IMR-90 (cell line): ENCODE measurements at regions not wholly inside any gene's neighbourhood (a gene's known extent, or its start where the extent isn't known, plus 50 kb on each side); places are given as distances from the start of the nearest gene placed in this dataset.

ENCODE experiments used
- ATAC-seq: fragments of 200-7000 bp; cut with Tn5 transposase; 2 replicates; pipeline ENCODE4 v1.9.1; 2020; ENCODE audit warnings: low read depth, mild to moderate bottlenecking, moderate library complexity
- BruUV-seq: library from RNA; stranded (reverse); fragments of 400-500 nt; replicated peaks from 2 replicates; lab custom pipeline; 2021; lab: Mats Ljungman, UMichigan
- CTCF ChIA-PET: fragments of 300-600 bp; formaldehyde crosslinking; extraction: SDS; loops from one replicate; lab custom pipeline; 2021; ENCODE audit warnings: antibody characterized with exemption; lab: Yijun Ruan, JAX
- POLR2A ChIA-PET: fragments of 300-600 bp; sonication (Branson Sonifier 250); formaldehyde crosslinking; loops from one replicate; lab custom pipeline; 2022; ENCODE audit warnings: antibody characterized with exemption; ENCODE audit not compliant: unreplicated experiment; lab: Charles Lee
- DNase-seq: peaks from one replicate; pipeline ENCODE4 v3.0.0; 2013
- H2AFZ ChIP-seq: replicated peaks from 2 replicates; pipeline ENCODE3; 2013; ENCODE audit warnings: low read length, mild to moderate bottlenecking; ENCODE audit not compliant: poor library complexity
- H2AK5ac ChIP-seq: 2 replicates; pipeline ENCODE4 v1.6.1; 2013; ENCODE audit warnings: low read depth, low read length, inconsistent platforms
- H2AK9ac ChIP-seq: replicated peaks from 2 replicates; pipeline ENCODE3; 2013; ENCODE audit warnings: mild to moderate bottlenecking, low read depth, low read length, moderate library complexity; ENCODE audit not compliant: poor library complexity
- H2BK120ac ChIP-seq: 2 replicates; pipeline ENCODE4 v1.6.1; 2013; ENCODE audit warnings: low read depth, low read length, inconsistent platforms
- H2BK15ac ChIP-seq: 3 replicates; pipeline ENCODE4 v1.6.1; 2013; ENCODE audit warnings: low read depth, low read length, inconsistent platforms
- H2BK20ac ChIP-seq: 2 replicates; pipeline ENCODE4 v1.6.1; 2013; ENCODE audit warnings: low read depth, mild to moderate bottlenecking, inconsistent platforms, low read length, moderate library complexity
- H2BK5ac ChIP-seq: 2 replicates; pipeline ENCODE4 v1.6.1; 2013; ENCODE audit warnings: mild to moderate bottlenecking, low read depth, low read length, inconsistent platforms; ENCODE audit not compliant: poor library complexity, severe bottlenecking
- H3K14ac ChIP-seq: replicated peaks from 2 replicates; pipeline ENCODE4 v1.6.1; 2013; ENCODE audit warnings: low read depth, low read length, inconsistent platforms
- H3K18ac ChIP-seq: 2 replicates; pipeline ENCODE4 v1.6.1; 2013; ENCODE audit warnings: low read depth, low read length, control low read depth
- H3K23ac ChIP-seq: 2 replicates; pipeline ENCODE4 v1.6.1; 2013; ENCODE audit warnings: low read depth, low read length, inconsistent platforms
- H3K27ac ChIP-seq: 2 replicates; pipeline ENCODE4 v1.5.1; 2013; ENCODE audit warnings: mild to moderate bottlenecking, control low read depth, low read length; ENCODE audit not compliant: insufficient read depth
- H3K27me3 ChIP-seq: 2 replicates; pipeline ENCODE4 v1.6.1; 2013; ENCODE audit warnings: low read length; ENCODE audit not compliant: control insufficient read depth, insufficient read depth
- H3K36me3 ChIP-seq: 2 replicates; pipeline ENCODE4 v1.6.1; 2013; ENCODE audit warnings: low read length, mixed read lengths; ENCODE audit not compliant: control insufficient read depth, insufficient read depth
- H3K4ac ChIP-seq: 2 replicates; pipeline ENCODE4 v1.6.1; 2013; ENCODE audit warnings: low read depth, low read length, inconsistent platforms
- H3K4me1 ChIP-seq: 2 replicates; pipeline ENCODE4 v1.6.1; 2013; ENCODE audit warnings: low read length, mixed read lengths; ENCODE audit not compliant: control insufficient read depth, insufficient read depth
- H3K4me2 ChIP-seq: 2 replicates; pipeline ENCODE4 v1.6.1; 2013; ENCODE audit warnings: low read depth, mild to moderate bottlenecking, control low read depth, low read length, moderate library complexity
- H3K4me3 ChIP-seq: 2 replicates; pipeline ENCODE4 v1.5.1; 2013; ENCODE audit warnings: low read depth, mild to moderate bottlenecking, control low read depth, low read length, moderate library complexity; ENCODE audit not compliant: insufficient read depth
- H3K56ac ChIP-seq: 2 replicates; pipeline ENCODE4 v1.6.1; 2013; ENCODE audit warnings: low read length, inconsistent platforms; ENCODE audit not compliant: insufficient read depth; ENCODE audit errors: extremely low read depth
- H3K79me1 ChIP-seq, 2 experiments: 2 replicates each; pipeline ENCODE4 v1.6.1; 2013; ENCODE audit warnings: low read length in 2 of 2, inconsistent platforms in 1 of 2, low read depth in 1 of 2
- H3K9ac ChIP-seq: 2 replicates; pipeline ENCODE4 v1.6.1; 2013; ENCODE audit warnings: low read depth, low read length, control low read depth
- H3K9me1 ChIP-seq: 2 replicates; pipeline ENCODE4 v1.6.1; 2013; ENCODE audit warnings: low read length, inconsistent platforms; ENCODE audit not compliant: insufficient read depth
- H3K9me3 ChIP-seq: 2 replicates; pipeline ENCODE4 v1.6.1; 2013; ENCODE audit warnings: low read length; ENCODE audit not compliant: control insufficient read depth, insufficient read depth
- H4K20me1 ChIP-seq: 2 replicates; pipeline ENCODE4 v1.6.1; 2013; ENCODE audit warnings: low read length, inconsistent platforms; ENCODE audit not compliant: insufficient read depth
- H4K5ac ChIP-seq: 2 replicates; pipeline ENCODE4 v1.6.1; 2013; ENCODE audit warnings: mild to moderate bottlenecking, low read depth, low read length, control low read depth
- H4K8ac ChIP-seq, 2 experiments: 2 replicates each; pipeline ENCODE4 v1.6.1; 2013; ENCODE audit warnings: low read depth in 2 of 2, low read length in 2 of 2, control low read depth in 1 of 2, inconsistent platforms in 1 of 2
- H4K91ac ChIP-seq: 2 replicates; pipeline ENCODE4 v1.6.1; 2013; ENCODE audit warnings: low read depth, low read length, inconsistent platforms; ENCODE audit not compliant: insufficient read depth
- BHLHE40 ChIP-seq: fragments of 150-350 bp; IDR thresholded peaks from 2 replicates; pipeline ENCODE4 v1.6.1; 2016; ENCODE audit warnings: mild to moderate bottlenecking, low read depth, low read length
- CEBPB ChIP-seq: IDR thresholded peaks from 2 replicates; pipeline ENCODE4 v1.6.1; 2012; ENCODE audit warnings: low read depth, low read length, improper control_type of control experiment
- CHD1 ChIP-seq: IDR thresholded peaks from 2 replicates; pipeline ENCODE4 v1.6.1; 2012; ENCODE audit warnings: low read depth, low read length, improper control_type of control experiment
- FOS ChIP-seq: fragments of 150-350 bp; IDR thresholded peaks from 2 replicates; pipeline ENCODE4 v1.6.1; 2016; ENCODE audit warnings: low read depth, low read length
- MAFK ChIP-seq: IDR thresholded peaks from 2 replicates; pipeline ENCODE4 v1.6.1; 2012; ENCODE audit warnings: low read depth, low read length, improper control_type of control experiment
- MAZ ChIP-seq: IDR thresholded peaks from 2 replicates; pipeline ENCODE4 v1.6.1; 2012; ENCODE audit warnings: low read depth, mild to moderate bottlenecking, low read length, improper control_type of control experiment, moderate library complexity, borderline replicate concordance
- NFE2L2 ChIP-seq: fragments of 150-350 bp; IDR thresholded peaks from 2 replicates; pipeline ENCODE4 v1.6.1; 2016; ENCODE audit warnings: low read depth, mild to moderate bottlenecking, low read length
- RAD21 ChIP-seq: IDR thresholded peaks from 2 replicates; pipeline ENCODE4 v1.6.1; 2012; ENCODE audit warnings: low read length, improper control_type of control experiment
- RCOR1 ChIP-seq: IDR thresholded peaks from 2 replicates; pipeline ENCODE4 v1.6.1; 2012; ENCODE audit warnings: mild to moderate bottlenecking, low read length, improper control_type of control experiment; ENCODE audit not compliant: insufficient replicate concordance
- RFX5 ChIP-seq: IDR thresholded peaks from 2 replicates; pipeline ENCODE4 v1.8.0; 2012; ENCODE audit warnings: low read depth, mild to moderate bottlenecking, low read length, moderate library complexity
- SMC3 ChIP-seq: fragments of 150-350 bp; IDR thresholded peaks from 2 replicates; pipeline ENCODE4 v1.6.1; 2016; ENCODE audit warnings: low read depth, mild to moderate bottlenecking, antibody characterized with exemption, low read length, moderate library complexity
- WGBS, 2 experiments: methylation state at CpG; one replicate each; pipeline versions ENCODE4 v1.1.5 to v1.1.7; 2013; ENCODE audit warnings: missing lambda C conversion rate in 2 of 2; ENCODE audit not compliant: insufficient read length in 1 of 2; ENCODE audit errors: extremely low coverage in 2 of 2; 5-methylcytosine and 5-hydroxymethylcytosine counted together
- dilution Hi-C: fragments of 300-500 bp; cut with HindIII; formaldehyde crosslinking; loops from one replicate; pipeline ENCODE4 v1.14.3; 2018; ENCODE audit warnings: low sequenced_read_pairs; ENCODE audit not compliant: unreplicated experiment
- in situ Hi-C: fragments of 300-500 bp; cut with MboI; formaldehyde crosslinking; loops from 3 replicates; pipeline ENCODE4 v1.14.3; 2019; ENCODE audit warnings: low sequenced_read_pairs, inconsistent platforms, mixed read lengths
- intact Hi-C: fragments of 100-400 bp; cut with micrococcal nuclease; formaldehyde crosslinking; loops from 2 replicates; pipeline ENCODE4 v1.10.0; 2022
- TF ChIP-seq, protein P1 (sequence below): conservative IDR thresholded peaks from 2 replicates; pipeline ENCODE4 v1.5.1; 2012; ENCODE audit warnings: mild to moderate bottlenecking, low read depth, low read length, improper control_type of control experiment
- TF ChIP-seq, protein P2 (sequence below): fragments of 150-350 bp; IDR thresholded peaks from 2 replicates; pipeline ENCODE4 v1.6.1; 2017; ENCODE audit warnings: mild to moderate bottlenecking, antibody characterized with exemption, low read length, low read depth

GRCh38 chr9:82325907-82326306, 337.3 kb downstream of the SPATA31D1 start:
- Histone ChIP-seq H2BK5ac (no peak overlapping the region), H3K9me3 (peaks cover 6% of the 10 kb centered on the region), H3K56ac (no peak overlapping the region), H2AFZ (no peak overlapping the region), H2BK120ac (no peak overlapping the region), H3K4me1 (peaks cover under 1% of the 10 kb centered on the region), H4K91ac (no peak overlapping the region), H3K9me1 (no peaks in the 10 kb centered on the region), H3K27me3 (no peaks in the 10 kb centered on the region), H3K36me3 (no peaks in the 10 kb centered on the region), H3K79me1 (no peaks in the 10 kb centered on the region), H2BK15ac (no peak overlapping the region), H2AK9ac (no peak overlapping the region), H3K4me3 (no peak overlapping the region), H2AK5ac (no peak overlapping the region), H3K4me2 (no peak overlapping the region), H3K14ac (no peak overlapping the region), H4K5ac (no peak overlapping the region), H2BK20ac (no peak overlapping the region), H3K9ac (no peak overlapping the region), H3K18ac (no peak overlapping the region), H4K8ac (no peak overlapping the region), H3K4ac (no peak overlapping the region), H3K27ac (no peak overlapping the region), H4K20me1 (no peaks in the 10 kb centered on the region), H3K23ac (no peak overlapping the region)
- DNase-seq: no peak
- dilution Hi-C loops (no loop called here), in situ Hi-C loops (no loop called here), intact Hi-C loops (no loop called here)
- BruUV-seq: no TSS peak
- POLR2A ChIA-PET: no interaction called here
- no CpG with 5 or more reads among the region's 2 CpGs for WGBS, 2 experiments
- CTCF ChIA-PET: interaction anchor here (1.2 kb wide), 1 partner anchor 1222 kb away, joined by 8 read pairs; no protein-coding TSS in a partner anchor
- no peak for TF ChIP-seq RCOR1
- TF ChIP-seq, protein P1, sequence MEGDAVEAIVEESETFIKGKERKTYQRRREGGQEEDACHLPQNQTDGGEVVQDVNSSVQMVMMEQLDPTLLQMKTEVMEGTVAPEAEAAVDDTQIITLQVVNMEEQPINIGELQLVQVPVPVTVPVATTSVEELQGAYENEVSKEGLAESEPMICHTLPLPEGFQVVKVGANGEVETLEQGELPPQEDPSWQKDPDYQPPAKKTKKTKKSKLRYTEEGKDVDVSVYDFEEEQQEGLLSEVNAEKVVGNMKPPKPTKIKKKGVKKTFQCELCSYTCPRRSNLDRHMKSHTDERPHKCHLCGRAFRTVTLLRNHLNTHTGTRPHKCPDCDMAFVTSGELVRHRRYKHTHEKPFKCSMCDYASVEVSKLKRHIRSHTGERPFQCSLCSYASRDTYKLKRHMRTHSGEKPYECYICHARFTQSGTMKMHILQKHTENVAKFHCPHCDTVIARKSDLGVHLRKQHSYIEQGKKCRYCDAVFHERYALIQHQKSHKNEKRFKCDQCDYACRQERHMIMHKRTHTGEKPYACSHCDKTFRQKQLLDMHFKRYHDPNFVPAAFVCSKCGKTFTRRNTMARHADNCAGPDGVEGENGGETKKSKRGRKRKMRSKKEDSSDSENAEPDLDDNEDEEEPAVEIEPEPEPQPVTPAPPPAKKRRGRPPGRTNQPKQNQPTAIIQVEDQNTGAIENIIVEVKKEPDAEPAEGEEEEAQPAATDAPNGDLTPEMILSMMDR: no peak
- TF ChIP-seq CHD1: no peak
- no peak for TF ChIP-seq BHLHE40
- TF ChIP-seq RAD21: no peak
- TF ChIP-seq FOS: no peak
- TF ChIP-seq RFX5: no peak
- no peak for TF ChIP-seq CEBPB
- no peak for TF ChIP-seq NFE2L2
- TF ChIP-seq, protein P2, sequence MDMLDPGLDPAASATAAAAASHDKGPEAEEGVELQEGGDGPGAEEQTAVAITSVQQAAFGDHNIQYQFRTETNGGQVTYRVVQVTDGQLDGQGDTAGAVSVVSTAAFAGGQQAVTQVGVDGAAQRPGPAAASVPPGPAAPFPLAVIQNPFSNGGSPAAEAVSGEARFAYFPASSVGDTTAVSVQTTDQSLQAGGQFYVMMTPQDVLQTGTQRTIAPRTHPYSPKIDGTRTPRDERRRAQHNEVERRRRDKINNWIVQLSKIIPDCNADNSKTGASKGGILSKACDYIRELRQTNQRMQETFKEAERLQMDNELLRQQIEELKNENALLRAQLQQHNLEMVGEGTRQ: no peak
- TF ChIP-seq MAFK: no peak
- no peak for TF ChIP-seq MAZ
- no peak for TF ChIP-seq SMC3
- ATAC-seq: no peak
